IMR-90 (cell line): ENCODE measurements at regions not wholly inside any gene's neighbourhood (a gene's known extent, or its start where the extent isn't known, plus 50 kb on each side); places are given as distances from the start of the nearest gene placed in this dataset.

Experiments
- ATAC-seq: fragments of 200-7000 bp; cut with Tn5 transposase; 2 replicates; pipeline ENCODE4 v1.9.1; 2020; ENCODE audit warnings: low read depth, mild to moderate bottlenecking, moderate library complexity
- BruUV-seq: library from RNA; stranded (reverse); fragments of 400-500 nt; replicated peaks from 2 replicates; lab custom pipeline; 2021; lab: Mats Ljungman, UMichigan
- CTCF ChIA-PET: fragments of 300-600 bp; formaldehyde crosslinking; extraction: SDS; loops from one replicate; lab custom pipeline; 2021; ENCODE audit warnings: antibody characterized with exemption; lab: Yijun Ruan, JAX
- POLR2A ChIA-PET: fragments of 300-600 bp; sonication (Branson Sonifier 250); formaldehyde crosslinking; loops from one replicate; lab custom pipeline; 2022; ENCODE audit warnings: antibody characterized with exemption; ENCODE audit not compliant: unreplicated experiment; lab: Charles Lee
- DNase-seq: peaks from one replicate; pipeline ENCODE4 v3.0.0; 2013
- H2AFZ ChIP-seq: replicated peaks from 2 replicates; pipeline ENCODE3; 2013; ENCODE audit warnings: low read length, mild to moderate bottlenecking; ENCODE audit not compliant: poor library complexity
- H2AK5ac ChIP-seq: 2 replicates; pipeline ENCODE4 v1.6.1; 2013; ENCODE audit warnings: low read depth, low read length, inconsistent platforms
- H2AK9ac ChIP-seq: replicated peaks from 2 replicates; pipeline ENCODE3; 2013; ENCODE audit warnings: mild to moderate bottlenecking, low read depth, low read length, moderate library complexity; ENCODE audit not compliant: poor library complexity
- H2BK120ac ChIP-seq: 2 replicates; pipeline ENCODE4 v1.6.1; 2013; ENCODE audit warnings: low read depth, low read length, inconsistent platforms
- H2BK15ac ChIP-seq: 3 replicates; pipeline ENCODE4 v1.6.1; 2013; ENCODE audit warnings: low read depth, low read length, inconsistent platforms
- H2BK20ac ChIP-seq: 2 replicates; pipeline ENCODE4 v1.6.1; 2013; ENCODE audit warnings: low read depth, mild to moderate bottlenecking, inconsistent platforms, low read length, moderate library complexity
- H2BK5ac ChIP-seq: 2 replicates; pipeline ENCODE4 v1.6.1; 2013; ENCODE audit warnings: mild to moderate bottlenecking, low read depth, low read length, inconsistent platforms; ENCODE audit not compliant: poor library complexity, severe bottlenecking
- H3K14ac ChIP-seq: replicated peaks from 2 replicates; pipeline ENCODE4 v1.6.1; 2013; ENCODE audit warnings: low read depth, low read length, inconsistent platforms
- H3K18ac ChIP-seq: 2 replicates; pipeline ENCODE4 v1.6.1; 2013; ENCODE audit warnings: low read depth, low read length, control low read depth
- H3K23ac ChIP-seq: 2 replicates; pipeline ENCODE4 v1.6.1; 2013; ENCODE audit warnings: low read depth, low read length, inconsistent platforms
- H3K27ac ChIP-seq: 2 replicates; pipeline ENCODE4 v1.5.1; 2013; ENCODE audit warnings: mild to moderate bottlenecking, control low read depth, low read length; ENCODE audit not compliant: insufficient read depth
- H3K27me3 ChIP-seq: 2 replicates; pipeline ENCODE4 v1.6.1; 2013; ENCODE audit warnings: low read length; ENCODE audit not compliant: control insufficient read depth, insufficient read depth
- H3K36me3 ChIP-seq: 2 replicates; pipeline ENCODE4 v1.6.1; 2013; ENCODE audit warnings: low read length, mixed read lengths; ENCODE audit not compliant: control insufficient read depth, insufficient read depth
- H3K4ac ChIP-seq: 2 replicates; pipeline ENCODE4 v1.6.1; 2013; ENCODE audit warnings: low read depth, low read length, inconsistent platforms
- H3K4me1 ChIP-seq: 2 replicates; pipeline ENCODE4 v1.6.1; 2013; ENCODE audit warnings: low read length, mixed read lengths; ENCODE audit not compliant: control insufficient read depth, insufficient read depth
- H3K4me2 ChIP-seq: 2 replicates; pipeline ENCODE4 v1.6.1; 2013; ENCODE audit warnings: low read depth, mild to moderate bottlenecking, control low read depth, low read length, moderate library complexity
- H3K4me3 ChIP-seq: 2 replicates; pipeline ENCODE4 v1.5.1; 2013; ENCODE audit warnings: low read depth, mild to moderate bottlenecking, control low read depth, low read length, moderate library complexity; ENCODE audit not compliant: insufficient read depth
- H3K56ac ChIP-seq: 2 replicates; pipeline ENCODE4 v1.6.1; 2013; ENCODE audit warnings: low read length, inconsistent platforms; ENCODE audit not compliant: insufficient read depth; ENCODE audit errors: extremely low read depth
- H3K79me1 ChIP-seq, 2 experiments: 2 replicates each; pipeline ENCODE4 v1.6.1; 2013; ENCODE audit warnings: low read length in 2 of 2, inconsistent platforms in 1 of 2, low read depth in 1 of 2
- H3K9ac ChIP-seq: 2 replicates; pipeline ENCODE4 v1.6.1; 2013; ENCODE audit warnings: low read depth, low read length, control low read depth
- H3K9me1 ChIP-seq: 2 replicates; pipeline ENCODE4 v1.6.1; 2013; ENCODE audit warnings: low read length, inconsistent platforms; ENCODE audit not compliant: insufficient read depth
- H3K9me3 ChIP-seq: 2 replicates; pipeline ENCODE4 v1.6.1; 2013; ENCODE audit warnings: low read length; ENCODE audit not compliant: control insufficient read depth, insufficient read depth
- H4K20me1 ChIP-seq: 2 replicates; pipeline ENCODE4 v1.6.1; 2013; ENCODE audit warnings: low read length, inconsistent platforms; ENCODE audit not compliant: insufficient read depth
- H4K5ac ChIP-seq: 2 replicates; pipeline ENCODE4 v1.6.1; 2013; ENCODE audit warnings: mild to moderate bottlenecking, low read depth, low read length, control low read depth
- H4K8ac ChIP-seq, 2 experiments: 2 replicates each; pipeline ENCODE4 v1.6.1; 2013; ENCODE audit warnings: low read depth in 2 of 2, low read length in 2 of 2, control low read depth in 1 of 2, inconsistent platforms in 1 of 2
- H4K91ac ChIP-seq: 2 replicates; pipeline ENCODE4 v1.6.1; 2013; ENCODE audit warnings: low read depth, low read length, inconsistent platforms; ENCODE audit not compliant: insufficient read depth
- BHLHE40 ChIP-seq: fragments of 150-350 bp; IDR thresholded peaks from 2 replicates; pipeline ENCODE4 v1.6.1; 2016; ENCODE audit warnings: mild to moderate bottlenecking, low read depth, low read length
- CEBPB ChIP-seq: IDR thresholded peaks from 2 replicates; pipeline ENCODE4 v1.6.1; 2012; ENCODE audit warnings: low read depth, low read length, improper control_type of control experiment
- CHD1 ChIP-seq: IDR thresholded peaks from 2 replicates; pipeline ENCODE4 v1.6.1; 2012; ENCODE audit warnings: low read depth, low read length, improper control_type of control experiment
- FOS ChIP-seq: fragments of 150-350 bp; IDR thresholded peaks from 2 replicates; pipeline ENCODE4 v1.6.1; 2016; ENCODE audit warnings: low read depth, low read length
- MAFK ChIP-seq: IDR thresholded peaks from 2 replicates; pipeline ENCODE4 v1.6.1; 2012; ENCODE audit warnings: low read depth, low read length, improper control_type of control experiment
- MAZ ChIP-seq: IDR thresholded peaks from 2 replicates; pipeline ENCODE4 v1.6.1; 2012; ENCODE audit warnings: low read depth, mild to moderate bottlenecking, low read length, improper control_type of control experiment, moderate library complexity, borderline replicate concordance
- MXI1 ChIP-seq: IDR thresholded peaks from 2 replicates; pipeline ENCODE4 v1.6.1; 2012; ENCODE audit warnings: low read depth, mild to moderate bottlenecking, low read length, moderate library complexity, borderline replicate concordance
- NFE2L2 ChIP-seq: fragments of 150-350 bp; IDR thresholded peaks from 2 replicates; pipeline ENCODE4 v1.6.1; 2016; ENCODE audit warnings: low read depth, mild to moderate bottlenecking, low read length
- POLR2A ChIP-seq: IDR thresholded peaks from 2 replicates; pipeline ENCODE4 v1.6.1; 2012; ENCODE audit warnings: mild to moderate bottlenecking, low read depth, low read length
- RAD21 ChIP-seq: IDR thresholded peaks from 2 replicates; pipeline ENCODE4 v1.6.1; 2012; ENCODE audit warnings: low read length, improper control_type of control experiment
- RCOR1 ChIP-seq: IDR thresholded peaks from 2 replicates; pipeline ENCODE4 v1.6.1; 2012; ENCODE audit warnings: mild to moderate bottlenecking, low read length, improper control_type of control experiment; ENCODE audit not compliant: insufficient replicate concordance
- RFX5 ChIP-seq: IDR thresholded peaks from 2 replicates; pipeline ENCODE4 v1.8.0; 2012; ENCODE audit warnings: low read depth, mild to moderate bottlenecking, low read length, moderate library complexity
- SMC3 ChIP-seq: fragments of 150-350 bp; IDR thresholded peaks from 2 replicates; pipeline ENCODE4 v1.6.1; 2016; ENCODE audit warnings: low read depth, mild to moderate bottlenecking, antibody characterized with exemption, low read length, moderate library complexity
- dilution Hi-C: fragments of 300-500 bp; cut with HindIII; formaldehyde crosslinking; loops from one replicate; pipeline ENCODE4 v1.14.3; 2018; ENCODE audit warnings: low sequenced_read_pairs; ENCODE audit not compliant: unreplicated experiment
- in situ Hi-C: fragments of 300-500 bp; cut with MboI; formaldehyde crosslinking; loops from 3 replicates; pipeline ENCODE4 v1.14.3; 2019; ENCODE audit warnings: low sequenced_read_pairs, inconsistent platforms, mixed read lengths
- intact Hi-C: fragments of 100-400 bp; cut with micrococcal nuclease; formaldehyde crosslinking; loops from 2 replicates; pipeline ENCODE4 v1.10.0; 2022
- TF ChIP-seq, protein P1 (sequence below): fragments of 150-350 bp; IDR thresholded peaks from 2 replicates; pipeline ENCODE4 v1.6.1; 2017; ENCODE audit warnings: mild to moderate bottlenecking, antibody characterized with exemption, low read length, low read depth
- TF ChIP-seq, protein P2 (sequence below): conservative IDR thresholded peaks from 2 replicates; pipeline ENCODE4 v1.5.1; 2012; ENCODE audit warnings: mild to moderate bottlenecking, low read depth, low read length, improper control_type of control experiment
- TF ChIP-seq, protein P3 (sequence below): fragments of 150-350 bp; IDR thresholded peaks from 2 replicates; pipeline ENCODE4 v1.6.1; 2016; ENCODE audit warnings: low read depth, mild to moderate bottlenecking, low read length, moderate library complexity, borderline replicate concordance

DNA sequence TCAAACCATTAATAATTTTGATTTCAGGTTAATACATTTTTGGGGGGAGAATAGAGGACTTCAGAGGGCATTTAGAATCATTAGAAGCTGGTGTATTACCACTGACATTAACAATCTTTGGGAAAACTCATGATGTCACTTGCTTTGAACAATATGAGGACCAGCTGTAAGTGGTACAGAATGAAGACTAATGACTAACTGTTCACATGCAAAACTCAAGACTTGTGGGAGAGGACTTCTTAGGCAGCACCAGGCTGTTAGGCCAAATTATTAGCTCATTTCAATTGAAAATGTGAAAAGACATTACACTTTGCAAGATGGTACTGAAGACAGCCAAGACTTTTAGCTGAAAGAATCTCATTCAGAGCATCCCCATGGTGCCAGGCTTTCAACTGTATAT is 426.2 kb upstream of the ADAMTS9 start:
- Histone ChIP-seq H3K14ac (no peak overlapping the region), H3K36me3 (no peaks in the 10 kb centered on the region), H2BK120ac (no peak overlapping the region), H3K4ac (no peak overlapping the region), H4K20me1 (no peaks in the 10 kb centered on the region), H2BK20ac (no peak overlapping the region), H3K9me3 (no peaks in the 10 kb centered on the region), H3K23ac (no peak overlapping the region), H2AFZ (no peak overlapping the region), H2BK15ac (no peak overlapping the region), H2BK5ac (no peak overlapping the region), H3K18ac (no peak overlapping the region), H2AK5ac (no peak overlapping the region), H4K5ac (no peak overlapping the region), H3K4me3 (no peak overlapping the region), H3K79me1 (no peaks in the 10 kb centered on the region), H3K56ac (no peak overlapping the region), H2AK9ac (no peak overlapping the region), H3K9me1 (no peaks in the 10 kb centered on the region), H3K4me2 (no peak overlapping the region), H4K8ac (no peak overlapping the region), H4K91ac (no peak overlapping the region), H3K27ac (no peak overlapping the region), H3K9ac (no peak overlapping the region), H3K4me1 (no peaks in the 10 kb centered on the region), H3K27me3 (peaks cover 3% of the 10 kb centered on the region; the same call in 1 of the 2 replicates)
- BruUV-seq = no TSS peak
- ChIA-PET POLR2A (no interaction called here), CTCF (no interaction called here)
- dilution Hi-C loops = no loop called here
- no peak for DNase-seq
- TF ChIP-seq SMC3 (no peak), MAFK (no peak), RCOR1 (no peak), POLR2A (no peak), MAZ (no peak), BHLHE40 (no peak), RAD21 (no peak), MXI1 (no peak), NFE2L2 (no peak), RFX5 (no peak), CEBPB (no peak), CHD1 (no peak), FOS (no peak)
- TF ChIP-seq, protein P1, sequence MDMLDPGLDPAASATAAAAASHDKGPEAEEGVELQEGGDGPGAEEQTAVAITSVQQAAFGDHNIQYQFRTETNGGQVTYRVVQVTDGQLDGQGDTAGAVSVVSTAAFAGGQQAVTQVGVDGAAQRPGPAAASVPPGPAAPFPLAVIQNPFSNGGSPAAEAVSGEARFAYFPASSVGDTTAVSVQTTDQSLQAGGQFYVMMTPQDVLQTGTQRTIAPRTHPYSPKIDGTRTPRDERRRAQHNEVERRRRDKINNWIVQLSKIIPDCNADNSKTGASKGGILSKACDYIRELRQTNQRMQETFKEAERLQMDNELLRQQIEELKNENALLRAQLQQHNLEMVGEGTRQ = no peak
- TF ChIP-seq, protein P2, sequence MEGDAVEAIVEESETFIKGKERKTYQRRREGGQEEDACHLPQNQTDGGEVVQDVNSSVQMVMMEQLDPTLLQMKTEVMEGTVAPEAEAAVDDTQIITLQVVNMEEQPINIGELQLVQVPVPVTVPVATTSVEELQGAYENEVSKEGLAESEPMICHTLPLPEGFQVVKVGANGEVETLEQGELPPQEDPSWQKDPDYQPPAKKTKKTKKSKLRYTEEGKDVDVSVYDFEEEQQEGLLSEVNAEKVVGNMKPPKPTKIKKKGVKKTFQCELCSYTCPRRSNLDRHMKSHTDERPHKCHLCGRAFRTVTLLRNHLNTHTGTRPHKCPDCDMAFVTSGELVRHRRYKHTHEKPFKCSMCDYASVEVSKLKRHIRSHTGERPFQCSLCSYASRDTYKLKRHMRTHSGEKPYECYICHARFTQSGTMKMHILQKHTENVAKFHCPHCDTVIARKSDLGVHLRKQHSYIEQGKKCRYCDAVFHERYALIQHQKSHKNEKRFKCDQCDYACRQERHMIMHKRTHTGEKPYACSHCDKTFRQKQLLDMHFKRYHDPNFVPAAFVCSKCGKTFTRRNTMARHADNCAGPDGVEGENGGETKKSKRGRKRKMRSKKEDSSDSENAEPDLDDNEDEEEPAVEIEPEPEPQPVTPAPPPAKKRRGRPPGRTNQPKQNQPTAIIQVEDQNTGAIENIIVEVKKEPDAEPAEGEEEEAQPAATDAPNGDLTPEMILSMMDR = no peak
- TF ChIP-seq, protein P3, sequence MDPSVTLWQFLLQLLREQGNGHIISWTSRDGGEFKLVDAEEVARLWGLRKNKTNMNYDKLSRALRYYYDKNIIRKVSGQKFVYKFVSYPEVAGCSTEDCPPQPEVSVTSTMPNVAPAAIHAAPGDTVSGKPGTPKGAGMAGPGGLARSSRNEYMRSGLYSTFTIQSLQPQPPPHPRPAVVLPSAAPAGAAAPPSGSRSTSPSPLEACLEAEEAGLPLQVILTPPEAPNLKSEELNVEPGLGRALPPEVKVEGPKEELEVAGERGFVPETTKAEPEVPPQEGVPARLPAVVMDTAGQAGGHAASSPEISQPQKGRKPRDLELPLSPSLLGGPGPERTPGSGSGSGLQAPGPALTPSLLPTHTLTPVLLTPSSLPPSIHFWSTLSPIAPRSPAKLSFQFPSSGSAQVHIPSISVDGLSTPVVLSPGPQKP = no peak
- no peak for ATAC-seq
- intact Hi-C loops = no loop called here
- in situ Hi-C loops = no loop called here
